ENCODE measurements at regions not wholly inside any gene's neighbourhood (a gene's known extent, or its start where the extent isn't known, plus 50 kb on each side); places are given as distances from the start of the nearest gene placed in this dataset.
"Not testable (repeated sequence)": the region's sequence is repeated elsewhere in the genome, so short reads cannot be mapped to it uniquely, and the experiment has no call there.

GRCh38 chr17:21470422-21470821, 94.3 kb downstream of the KCNJ12 start:
- H3K4me3 ChIP-seq (ENCODE audit: control insufficient read depth, low read depth, low read length); DNase-seq (ENCODE audit: low read depth): not testable (repeated sequence)

DNA sequence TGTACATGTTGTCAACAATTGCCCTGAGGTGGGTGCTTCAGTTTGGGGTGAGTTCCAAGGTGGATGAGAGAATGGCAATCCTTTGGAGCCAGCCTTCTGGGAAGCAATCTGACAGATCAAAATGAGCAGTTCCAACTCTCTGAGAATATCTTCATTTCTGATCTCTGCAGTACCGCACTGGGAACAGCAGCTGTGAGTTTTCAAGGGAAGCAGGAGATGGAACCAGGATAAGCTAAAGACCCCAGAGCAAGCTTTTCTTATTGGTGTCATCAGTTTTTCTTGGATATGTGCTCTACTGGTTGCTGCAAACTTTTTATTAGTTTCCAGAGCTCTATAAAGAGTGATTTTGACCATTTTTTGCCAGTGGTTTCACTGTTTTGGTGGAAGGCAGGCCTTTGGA, 94.7 kb downstream of the KCNJ12 start:
- no peak overlapping the region for H3K4me3 ChIP-seq (ENCODE audit: control insufficient read depth, low read depth, low read length)
- DNase-seq (ENCODE audit: low read depth): no peak
- TF ChIP-seq, protein P1, sequence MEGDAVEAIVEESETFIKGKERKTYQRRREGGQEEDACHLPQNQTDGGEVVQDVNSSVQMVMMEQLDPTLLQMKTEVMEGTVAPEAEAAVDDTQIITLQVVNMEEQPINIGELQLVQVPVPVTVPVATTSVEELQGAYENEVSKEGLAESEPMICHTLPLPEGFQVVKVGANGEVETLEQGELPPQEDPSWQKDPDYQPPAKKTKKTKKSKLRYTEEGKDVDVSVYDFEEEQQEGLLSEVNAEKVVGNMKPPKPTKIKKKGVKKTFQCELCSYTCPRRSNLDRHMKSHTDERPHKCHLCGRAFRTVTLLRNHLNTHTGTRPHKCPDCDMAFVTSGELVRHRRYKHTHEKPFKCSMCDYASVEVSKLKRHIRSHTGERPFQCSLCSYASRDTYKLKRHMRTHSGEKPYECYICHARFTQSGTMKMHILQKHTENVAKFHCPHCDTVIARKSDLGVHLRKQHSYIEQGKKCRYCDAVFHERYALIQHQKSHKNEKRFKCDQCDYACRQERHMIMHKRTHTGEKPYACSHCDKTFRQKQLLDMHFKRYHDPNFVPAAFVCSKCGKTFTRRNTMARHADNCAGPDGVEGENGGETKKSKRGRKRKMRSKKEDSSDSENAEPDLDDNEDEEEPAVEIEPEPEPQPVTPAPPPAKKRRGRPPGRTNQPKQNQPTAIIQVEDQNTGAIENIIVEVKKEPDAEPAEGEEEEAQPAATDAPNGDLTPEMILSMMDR (conservative IDR thresholded peaks at IDR 0.05; ENCODE audit: control insufficient read depth, insufficient read depth, low read depth, low read length): no peak

DNA sequence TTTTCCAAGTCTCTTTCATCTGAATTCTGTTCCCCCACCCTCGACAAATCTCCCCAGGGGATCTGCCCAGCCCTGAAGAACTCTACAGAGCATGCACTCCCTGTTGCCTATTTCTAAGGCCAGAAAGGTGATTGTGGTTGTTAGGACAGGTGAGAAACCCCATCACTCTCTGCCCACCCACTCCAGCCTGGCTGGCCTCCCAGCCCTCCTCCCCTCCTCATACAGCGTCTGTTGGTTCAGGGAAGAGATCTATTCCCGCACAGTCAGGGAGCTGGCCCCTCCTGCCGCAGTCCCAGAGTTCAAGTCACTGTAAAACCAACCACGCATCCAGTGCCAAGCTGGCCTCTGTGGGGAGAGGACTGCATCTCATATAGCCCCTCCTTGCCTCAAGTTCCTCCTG, 98.7 kb downstream of the KCNJ12 start:
- TF ChIP-seq, protein P1 (conservative IDR thresholded peaks at IDR 0.05; ENCODE audit: control insufficient read depth, insufficient read depth, low read depth, low read length): no peak
- no peak overlapping the region for H3K4me3 ChIP-seq (ENCODE audit: control insufficient read depth, low read depth, low read length)
- DNase-seq (ENCODE audit: low read depth): no peak

- TF ChIP-seq, protein P1 (conservative IDR thresholded peaks at IDR 0.05; ENCODE audit: control insufficient read depth, insufficient read depth, low read depth, low read length): no peak
- no peak overlapping the region for H3K4me3 ChIP-seq (ENCODE audit: control insufficient read depth, low read depth, low read length)
- DNase-seq (ENCODE audit: low read depth): no peak
Observed at GRCh38 chr17:21475571-21475970, 99.4 kb downstream of the KCNJ12 start.

GRCh38 chr17:21476867-21477266, 100.7 kb downstream of the KCNJ12 start:
- no peak for DNase-seq (ENCODE audit: low read depth)
- TF ChIP-seq, protein P1 (conservative IDR thresholded peaks at IDR 0.05; ENCODE audit: control insufficient read depth, insufficient read depth, low read depth, low read length): no peak
- H3K4me3 ChIP-seq (ENCODE audit: control insufficient read depth, low read depth, low read length): no peak overlapping the region

DNA sequence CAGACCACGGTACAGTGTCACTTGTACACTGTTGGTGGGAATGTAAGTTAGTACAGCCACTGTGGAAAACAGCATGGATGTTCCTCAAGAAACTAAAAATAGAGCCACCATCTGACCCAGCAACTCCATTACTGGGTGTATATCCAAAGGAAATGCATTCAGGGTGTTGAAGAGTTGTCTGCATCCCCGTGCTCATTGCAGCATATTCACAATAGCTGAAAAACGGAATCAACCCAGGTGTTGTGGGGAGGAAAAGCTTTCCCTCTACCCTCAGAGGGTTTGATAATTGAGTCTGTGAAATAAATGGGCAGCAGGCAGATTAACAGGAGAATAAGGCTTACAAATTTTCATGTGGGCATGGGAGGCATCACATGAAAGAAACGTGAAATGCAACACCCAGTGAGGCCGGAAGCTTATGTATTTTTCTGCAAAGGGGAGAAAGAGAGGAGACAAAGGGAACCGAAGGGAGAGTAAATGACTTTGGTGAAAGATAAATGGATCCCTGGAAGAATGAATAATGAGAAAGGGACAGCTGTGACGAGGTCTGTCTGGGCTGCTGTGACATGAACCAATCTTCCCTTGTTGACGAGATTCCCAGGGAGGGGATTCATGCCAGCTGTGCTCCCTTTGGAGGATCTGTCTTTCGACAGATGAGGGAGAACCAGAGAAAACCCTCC, 106.2 kb downstream of the KCNJ12 start:
- no peak overlapping the region for H3K4me3 ChIP-seq (ENCODE audit: control insufficient read depth, low read depth, low read length)
- no peak for DNase-seq (ENCODE audit: low read depth)
- TF ChIP-seq, protein P1 (conservative IDR thresholded peaks at IDR 0.05; ENCODE audit: control insufficient read depth, insufficient read depth, low read depth, low read length): no peak

GRCh38 chr17:21488043-21488442, 111.9 kb downstream of the KCNJ12 start:
- H3K4me3 ChIP-seq (ENCODE audit: control insufficient read depth, low read depth, low read length); DNase-seq (ENCODE audit: low read depth): not testable (repeated sequence)

DNA sequence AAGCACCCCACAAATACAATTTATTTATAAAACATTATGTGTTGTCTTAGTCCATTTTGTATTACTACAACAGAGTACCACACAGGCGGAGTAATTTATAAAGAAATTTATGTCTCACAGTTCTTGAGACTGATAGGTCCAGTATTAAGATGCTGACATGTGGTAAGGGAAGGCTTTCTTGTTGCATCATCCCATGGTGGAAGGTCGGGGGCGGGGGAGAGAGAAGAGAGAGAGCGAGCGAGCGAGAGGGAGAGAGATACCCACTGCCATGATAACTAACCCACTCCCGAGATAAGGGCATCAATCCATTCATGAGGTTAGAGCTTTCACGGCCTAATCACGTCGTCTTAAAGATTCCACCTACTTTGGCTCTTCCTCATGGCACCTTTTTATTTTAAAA, 117.8 kb downstream of the KCNJ12 start:
- no peak overlapping the region for H3K4me3 ChIP-seq (ENCODE audit: control insufficient read depth, low read depth, low read length)
- TF ChIP-seq, protein P1 (conservative IDR thresholded peaks at IDR 0.05; ENCODE audit: control insufficient read depth, insufficient read depth, low read depth, low read length): no peak
- no peak for DNase-seq (ENCODE audit: low read depth)

Data from fibroblast of mammary gland (primary cell).